Prostate gland (tissue), 2 donors: ENCODE measurements at regions not wholly inside any gene's neighbourhood (a gene's known extent, or its start where the extent isn't known, plus 50 kb on each side); places are given as distances from the start of the nearest gene placed in this dataset.

Experiments used
- POLR2A ChIP-seq: fragments of 450-650 bp; IDR thresholded peaks from one replicate; pipeline ENCODE4 v1.6.1; 2016; ENCODE audit warnings: antibody characterized with exemption, mild to moderate bottlenecking
- POLR2AphosphoS5 ChIP-seq: sonication (generic); formaldehyde crosslinking; IDR thresholded peaks from one replicate; pipeline ENCODE4 v1.6.1; 2017; ENCODE audit warnings: antibody characterized with exemption
- TF ChIP-seq, protein P1 (sequence below), 4 experiments: fragments of 200-600 bp in 2 of 4; fragments of 450-650 bp in 2 of 4; sonication (generic) in 2 of 4; IDR thresholded peaks; 1 replicate in 3 of 4; 2 replicates in 1 of 4; pipeline ENCODE4 v1.5.1; 2016 to 2019; ENCODE audit warnings: antibody characterized with exemption in 4 of 4, mild to moderate bottlenecking in 2 of 4, moderate library complexity in 2 of 4

DNA sequence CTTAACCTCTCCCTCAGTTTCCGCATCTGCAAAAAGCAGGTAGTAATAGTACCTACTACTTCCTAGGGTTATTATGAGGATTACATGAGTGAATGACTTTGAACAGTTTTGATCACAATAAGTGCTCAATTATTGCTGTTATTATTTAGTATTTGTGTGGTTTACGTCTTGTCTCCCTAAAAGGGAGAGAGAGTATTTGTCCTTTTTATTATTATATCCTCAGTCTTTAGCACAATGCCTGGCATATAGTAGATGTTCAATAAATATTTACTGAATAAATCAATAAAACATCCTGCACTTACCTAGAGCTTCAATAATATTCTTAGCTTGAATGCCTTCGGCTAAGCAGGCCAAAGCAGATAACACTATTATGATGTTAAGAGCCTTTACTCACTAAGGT is 160.0 kb downstream of the TANC2 start:
- TF ChIP-seq, protein P1, sequence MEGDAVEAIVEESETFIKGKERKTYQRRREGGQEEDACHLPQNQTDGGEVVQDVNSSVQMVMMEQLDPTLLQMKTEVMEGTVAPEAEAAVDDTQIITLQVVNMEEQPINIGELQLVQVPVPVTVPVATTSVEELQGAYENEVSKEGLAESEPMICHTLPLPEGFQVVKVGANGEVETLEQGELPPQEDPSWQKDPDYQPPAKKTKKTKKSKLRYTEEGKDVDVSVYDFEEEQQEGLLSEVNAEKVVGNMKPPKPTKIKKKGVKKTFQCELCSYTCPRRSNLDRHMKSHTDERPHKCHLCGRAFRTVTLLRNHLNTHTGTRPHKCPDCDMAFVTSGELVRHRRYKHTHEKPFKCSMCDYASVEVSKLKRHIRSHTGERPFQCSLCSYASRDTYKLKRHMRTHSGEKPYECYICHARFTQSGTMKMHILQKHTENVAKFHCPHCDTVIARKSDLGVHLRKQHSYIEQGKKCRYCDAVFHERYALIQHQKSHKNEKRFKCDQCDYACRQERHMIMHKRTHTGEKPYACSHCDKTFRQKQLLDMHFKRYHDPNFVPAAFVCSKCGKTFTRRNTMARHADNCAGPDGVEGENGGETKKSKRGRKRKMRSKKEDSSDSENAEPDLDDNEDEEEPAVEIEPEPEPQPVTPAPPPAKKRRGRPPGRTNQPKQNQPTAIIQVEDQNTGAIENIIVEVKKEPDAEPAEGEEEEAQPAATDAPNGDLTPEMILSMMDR (IDR thresholded peaks at IDR 0.05) = no peak
- TF ChIP-seq POLR2AphosphoS5 (no peak), POLR2A (no peak)
